PFSK-1 (cell line): ENCODE measurements at regions not wholly inside any gene's neighbourhood (a gene's known extent, or its start where the extent isn't known, plus 50 kb on each side); places are given as distances from the start of the nearest gene placed in this dataset.

Experiments used
- POLR2AphosphoS5 ChIP-seq: IDR thresholded peaks from 2 replicates; pipeline ENCODE4 v1.6.1; 2012; ENCODE audit warnings: low read depth, mild to moderate bottlenecking, control low read depth, low read length, moderate library complexity
- TAF1 ChIP-seq: IDR thresholded peaks from 2 replicates; pipeline ENCODE4 v1.6.1; 2012; ENCODE audit warnings: low read length, control low read depth, borderline replicate concordance; ENCODE audit not compliant: insufficient read depth
- TF ChIP-seq, protein P1 (sequence below), 2 experiments: IDR thresholded peaks; 2 replicates each; pipeline versions ENCODE4 v1.6.1 to v1.8.0; 2011 to 2012; ENCODE audit warnings: low read depth in 2 of 2, low read length in 2 of 2, control low read depth in 1 of 2, inconsistent platforms in 1 of 2, mild to moderate bottlenecking in 1 of 2, moderate library complexity in 1 of 2; ENCODE audit not compliant: insufficient read depth in 1 of 2

DNA sequence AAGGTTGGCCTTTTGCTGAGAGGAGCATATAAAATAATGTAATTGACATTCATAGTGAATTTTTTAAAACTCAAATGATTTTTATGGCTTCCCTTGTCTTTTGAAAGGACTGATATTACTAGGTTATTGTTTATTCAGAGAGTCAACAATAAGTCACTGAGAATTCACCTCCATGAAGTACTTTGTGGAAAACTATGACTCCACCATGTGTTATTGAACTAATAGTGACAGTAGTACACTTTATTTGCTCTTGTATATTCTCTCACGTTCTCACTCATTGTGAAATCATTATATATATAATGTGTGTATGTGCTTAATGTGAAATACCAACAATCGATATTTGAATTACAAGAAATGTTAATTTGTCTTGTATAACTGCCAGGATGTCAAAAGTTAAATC is 267.4 kb upstream of the CCDC179 start:
- TF ChIP-seq, protein P1, sequence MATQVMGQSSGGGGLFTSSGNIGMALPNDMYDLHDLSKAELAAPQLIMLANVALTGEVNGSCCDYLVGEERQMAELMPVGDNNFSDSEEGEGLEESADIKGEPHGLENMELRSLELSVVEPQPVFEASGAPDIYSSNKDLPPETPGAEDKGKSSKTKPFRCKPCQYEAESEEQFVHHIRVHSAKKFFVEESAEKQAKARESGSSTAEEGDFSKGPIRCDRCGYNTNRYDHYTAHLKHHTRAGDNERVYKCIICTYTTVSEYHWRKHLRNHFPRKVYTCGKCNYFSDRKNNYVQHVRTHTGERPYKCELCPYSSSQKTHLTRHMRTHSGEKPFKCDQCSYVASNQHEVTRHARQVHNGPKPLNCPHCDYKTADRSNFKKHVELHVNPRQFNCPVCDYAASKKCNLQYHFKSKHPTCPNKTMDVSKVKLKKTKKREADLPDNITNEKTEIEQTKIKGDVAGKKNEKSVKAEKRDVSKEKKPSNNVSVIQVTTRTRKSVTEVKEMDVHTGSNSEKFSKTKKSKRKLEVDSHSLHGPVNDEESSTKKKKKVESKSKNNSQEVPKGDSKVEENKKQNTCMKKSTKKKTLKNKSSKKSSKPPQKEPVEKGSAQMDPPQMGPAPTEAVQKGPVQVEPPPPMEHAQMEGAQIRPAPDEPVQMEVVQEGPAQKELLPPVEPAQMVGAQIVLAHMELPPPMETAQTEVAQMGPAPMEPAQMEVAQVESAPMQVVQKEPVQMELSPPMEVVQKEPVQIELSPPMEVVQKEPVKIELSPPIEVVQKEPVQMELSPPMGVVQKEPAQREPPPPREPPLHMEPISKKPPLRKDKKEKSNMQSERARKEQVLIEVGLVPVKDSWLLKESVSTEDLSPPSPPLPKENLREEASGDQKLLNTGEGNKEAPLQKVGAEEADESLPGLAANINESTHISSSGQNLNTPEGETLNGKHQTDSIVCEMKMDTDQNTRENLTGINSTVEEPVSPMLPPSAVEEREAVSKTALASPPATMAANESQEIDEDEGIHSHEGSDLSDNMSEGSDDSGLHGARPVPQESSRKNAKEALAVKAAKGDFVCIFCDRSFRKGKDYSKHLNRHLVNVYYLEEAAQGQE (IDR thresholded peaks at IDR 0.05; ENCODE audit: insufficient read depth in 1 of 2, low read depth in 2 of 2, low read length in 2 of 2), result no peak
- TF ChIP-seq POLR2AphosphoS5, result no peak
- no peak for TF ChIP-seq TAF1
